NCI-H2171 (cell line): ENCODE measurements at regions not wholly inside any gene's neighbourhood (a gene's known extent, or its start where the extent isn't known, plus 50 kb on each side); places are given as distances from the start of the nearest gene placed in this dataset.

Source experiments
- DNase-seq: peaks from one replicate; lab custom pipeline; 2025; lab: John Stamatoyannopoulos, UW

DNA sequence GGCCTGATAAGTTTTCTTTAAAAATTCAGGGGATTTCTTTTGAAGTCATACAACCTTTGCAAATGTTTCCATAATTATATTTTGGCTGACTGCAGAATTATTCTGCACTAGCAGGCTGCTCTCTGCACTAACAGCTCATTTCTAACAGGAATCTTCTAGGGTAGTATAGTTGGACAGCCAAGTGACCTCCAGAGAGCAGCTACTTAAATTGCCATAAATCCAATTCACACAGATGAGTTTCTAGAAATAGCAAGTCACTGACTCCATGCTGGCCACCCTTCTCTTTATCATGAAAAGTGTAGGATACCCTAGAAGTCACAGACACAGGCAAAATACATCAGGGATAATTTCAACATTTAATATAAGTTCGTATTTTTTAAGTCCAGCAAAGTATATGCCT is 110.9 kb upstream of the TARS1 start:
- DNase-seq: no peak

DNA sequence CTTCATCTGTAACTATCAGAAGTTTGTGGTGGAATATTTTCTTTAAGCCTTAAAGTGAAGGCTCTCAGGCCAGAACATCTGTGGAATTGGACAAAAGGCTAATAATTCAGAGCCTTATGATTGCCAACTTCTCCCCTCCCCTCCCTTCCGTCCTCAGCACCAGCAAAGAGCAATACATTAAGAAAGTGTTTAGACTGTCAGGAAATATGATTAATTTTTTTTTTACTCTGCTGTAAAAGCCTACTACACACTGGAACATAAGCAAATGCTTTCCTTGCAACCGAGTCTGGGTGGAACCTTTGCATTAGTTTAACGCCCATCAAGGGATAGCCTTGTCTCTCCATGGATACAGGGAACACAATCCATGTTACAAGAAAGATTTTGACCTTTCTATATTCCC is 110.3 kb upstream of the TARS1 start:
- DNase-seq: no peak

DNA sequence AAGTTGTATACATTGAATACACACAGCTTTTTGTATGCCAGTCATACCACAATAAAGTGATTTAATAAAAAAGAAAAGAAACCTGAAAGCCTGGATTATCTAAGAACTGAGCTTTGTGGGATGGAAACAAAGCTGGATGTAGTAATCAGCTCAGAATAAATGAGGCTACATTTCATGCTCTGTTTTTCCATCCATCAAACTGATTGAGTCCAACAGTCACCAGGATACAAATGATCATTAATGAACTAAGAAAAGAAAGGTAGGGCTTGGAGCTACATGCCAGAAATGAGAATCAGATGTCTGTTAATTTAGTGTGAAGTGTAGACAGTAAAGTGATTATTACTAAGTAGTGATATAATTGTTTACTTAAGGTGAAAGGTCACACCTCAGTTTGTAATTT is 109.8 kb upstream of the TARS1 start:
- DNase-seq: no peak

DNA sequence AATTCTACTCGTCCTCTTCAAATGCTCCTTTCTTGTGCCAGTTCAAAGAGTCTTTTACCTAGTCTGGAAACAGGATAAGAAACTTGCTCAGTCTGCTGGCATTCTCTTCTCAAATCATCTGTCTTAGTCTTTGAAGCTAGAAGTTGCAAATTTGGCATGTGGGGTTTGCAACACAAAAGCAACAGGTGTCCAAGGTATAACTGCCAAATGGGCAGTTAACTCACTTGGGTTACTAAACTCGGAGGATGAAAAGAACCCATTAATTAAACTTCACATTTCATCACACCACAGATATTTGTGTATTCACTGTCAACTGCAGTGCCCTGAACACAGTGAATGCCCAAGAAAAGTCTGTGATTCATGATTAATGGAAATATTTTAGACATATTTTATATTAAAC is 108.0 kb upstream of the TARS1 start:
- DNase-seq: no peak

DNA sequence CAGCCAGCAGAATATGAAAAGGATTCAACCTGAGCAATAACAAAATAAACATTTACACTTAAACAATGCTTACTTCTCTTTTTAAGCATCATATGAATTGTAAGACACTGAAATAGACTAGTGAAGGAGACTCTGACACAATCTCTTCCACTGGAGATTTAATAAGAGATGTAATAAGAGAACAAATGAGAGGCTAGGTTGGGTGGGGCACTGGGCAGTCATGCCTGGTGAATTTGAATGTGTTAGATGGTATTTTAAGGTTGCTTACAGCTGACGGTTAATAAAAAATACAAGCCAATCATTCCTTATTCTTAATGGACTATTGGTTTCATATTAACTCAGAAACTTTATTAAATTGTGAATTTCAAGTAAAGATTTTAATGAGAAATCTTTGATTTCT is 105.9 kb upstream of the TARS1 start:
- DNase-seq: no peak

DNA sequence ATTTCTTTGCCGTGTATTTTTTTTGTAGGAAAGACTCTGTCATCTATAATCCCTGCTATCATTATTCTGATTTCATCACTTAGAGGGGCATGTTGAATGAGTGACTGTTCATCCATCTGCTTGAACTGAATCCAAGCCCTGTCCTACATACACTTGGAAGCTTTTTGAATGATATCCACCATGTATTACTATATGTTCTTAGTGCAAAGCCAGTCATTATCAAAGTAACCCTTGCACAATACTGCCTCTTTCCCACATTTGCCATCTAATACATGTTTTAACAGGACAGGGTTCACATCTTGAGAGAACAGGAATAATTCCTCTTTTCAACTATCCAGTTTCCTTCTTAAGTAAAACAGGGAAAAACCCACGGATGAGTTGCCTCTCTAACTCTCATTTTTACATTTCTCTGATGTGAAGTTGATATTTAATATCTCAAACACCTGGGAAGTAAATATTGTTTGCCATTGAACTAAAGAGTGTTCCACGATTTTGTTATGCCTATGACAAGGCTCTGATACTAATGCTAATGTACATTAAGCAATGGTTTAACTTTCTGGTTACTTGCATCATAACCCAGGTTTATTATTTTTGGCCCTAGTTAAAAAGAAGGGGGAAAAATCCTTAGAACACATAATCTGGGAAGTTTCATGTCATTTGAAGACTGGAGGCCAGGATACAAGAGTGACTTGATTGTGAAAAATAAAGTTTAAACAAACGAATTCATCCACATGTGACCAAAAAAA is 103.7 kb upstream of the TARS1 start:
- no peak for DNase-seq

DNA sequence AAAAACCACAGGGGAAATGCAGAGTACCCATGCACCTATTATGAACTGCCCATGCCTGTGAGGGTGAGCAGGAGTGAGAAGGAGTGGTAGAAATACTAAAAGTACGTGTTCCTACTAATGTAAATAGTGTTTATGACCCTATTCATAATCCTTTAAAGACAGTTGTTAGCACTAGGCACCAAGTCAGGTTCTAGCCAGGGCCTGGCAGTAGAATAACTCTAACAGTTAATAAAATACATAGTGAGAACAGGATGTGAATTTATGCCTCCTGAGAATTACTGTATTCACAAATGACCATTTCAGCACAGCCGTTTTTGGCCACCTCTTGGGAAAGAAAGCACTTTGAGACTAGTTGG is 103.2 kb upstream of the TARS1 start:
- DNase-seq: no peak

DNA sequence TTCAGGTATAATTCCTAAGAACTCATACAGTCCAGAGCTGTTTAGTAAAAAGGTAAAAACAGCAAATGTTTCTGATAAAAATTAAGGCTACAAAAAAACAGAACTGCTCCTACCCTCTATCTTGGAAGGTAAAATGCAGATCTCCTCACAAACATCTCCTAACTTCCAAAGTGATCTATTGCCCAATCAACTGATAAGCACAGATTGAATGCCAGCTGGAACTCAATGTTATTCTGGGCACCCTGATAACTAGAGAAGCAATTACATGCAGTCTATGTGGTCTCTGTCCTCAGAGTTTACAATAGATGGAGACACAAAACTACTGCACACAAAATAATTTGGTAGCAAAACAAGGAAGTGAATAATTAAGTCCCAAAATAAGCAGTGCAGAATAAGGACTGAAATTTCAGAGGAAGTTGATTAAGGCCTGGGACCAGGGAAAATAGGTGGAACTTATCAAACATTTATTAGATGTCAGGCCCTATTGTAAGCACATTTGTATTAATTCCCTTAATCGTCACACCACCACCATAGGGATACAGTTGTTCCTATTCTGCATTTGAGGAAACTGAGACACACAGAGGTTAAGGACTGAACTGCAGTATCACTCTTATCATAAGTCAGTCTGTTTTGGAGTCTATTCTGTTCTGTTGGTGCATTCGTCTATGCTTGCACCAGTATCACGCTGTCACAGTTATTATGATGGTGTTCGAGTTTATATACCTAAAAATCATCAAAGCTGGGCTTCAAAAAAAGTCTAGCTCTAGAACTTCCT is 102.2 kb upstream of the TARS1 start:
- no peak for DNase-seq

DNA sequence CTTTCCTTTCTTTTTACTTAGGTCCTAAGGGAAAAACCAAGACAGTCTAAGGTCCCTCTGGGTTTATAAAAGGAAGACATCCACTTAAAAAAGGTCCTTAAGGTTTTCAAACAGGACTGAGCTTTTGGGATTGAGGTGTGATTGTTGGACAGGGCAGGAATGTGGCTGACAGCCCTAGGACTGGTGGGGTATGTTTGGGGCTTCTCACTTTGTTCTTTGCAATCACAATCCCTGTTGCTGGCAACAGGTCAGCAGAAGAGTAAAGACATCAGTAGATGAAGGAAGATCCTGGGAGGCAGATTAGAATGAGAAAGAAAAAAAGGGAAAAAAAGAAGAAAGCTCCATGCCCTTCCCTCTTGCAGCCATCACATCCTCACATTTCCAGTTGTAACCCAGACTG is 101.4 kb upstream of the TARS1 start:
- DNase-seq: no peak

DNA sequence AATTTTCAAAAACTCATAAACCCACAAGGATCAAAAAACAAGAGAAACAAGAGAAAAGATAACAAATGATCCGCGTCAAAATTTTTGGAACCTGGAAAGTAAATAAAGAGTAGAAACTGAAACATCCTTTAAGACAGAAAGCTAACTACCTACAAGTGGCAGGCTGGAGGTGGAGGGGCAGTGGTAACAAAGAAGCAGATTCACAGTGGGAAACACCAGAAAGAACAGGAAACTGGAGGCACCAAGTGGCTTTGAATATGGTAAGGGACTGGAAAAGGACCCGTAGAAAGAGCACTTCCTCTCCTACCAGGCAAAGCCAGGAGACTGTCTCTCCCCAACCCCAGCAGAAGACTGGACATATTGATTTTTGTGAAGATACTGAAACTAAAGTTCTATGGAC is 100.6 kb upstream of the TARS1 start:
- no peak for DNase-seq

DNA sequence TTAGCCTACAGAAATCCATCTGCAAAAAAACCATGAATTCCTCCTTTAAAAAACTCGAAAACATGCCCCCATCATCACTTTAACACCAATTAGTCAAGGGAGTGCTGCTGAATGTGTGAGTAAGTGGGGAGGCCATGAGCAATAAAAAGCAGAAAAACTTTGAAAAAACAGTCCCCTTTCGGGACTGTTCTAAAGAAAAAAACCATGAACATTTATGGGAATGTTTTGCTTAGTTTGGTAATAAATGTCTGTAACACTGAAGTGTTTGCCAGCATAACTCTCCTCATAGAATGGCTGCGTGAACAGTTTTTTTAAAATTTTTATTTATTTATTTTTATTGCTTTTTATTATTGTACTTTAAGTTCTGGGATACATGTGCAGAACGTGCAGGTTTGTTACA is 99.4 kb upstream of the TARS1 start:
- no peak for DNase-seq

DNA sequence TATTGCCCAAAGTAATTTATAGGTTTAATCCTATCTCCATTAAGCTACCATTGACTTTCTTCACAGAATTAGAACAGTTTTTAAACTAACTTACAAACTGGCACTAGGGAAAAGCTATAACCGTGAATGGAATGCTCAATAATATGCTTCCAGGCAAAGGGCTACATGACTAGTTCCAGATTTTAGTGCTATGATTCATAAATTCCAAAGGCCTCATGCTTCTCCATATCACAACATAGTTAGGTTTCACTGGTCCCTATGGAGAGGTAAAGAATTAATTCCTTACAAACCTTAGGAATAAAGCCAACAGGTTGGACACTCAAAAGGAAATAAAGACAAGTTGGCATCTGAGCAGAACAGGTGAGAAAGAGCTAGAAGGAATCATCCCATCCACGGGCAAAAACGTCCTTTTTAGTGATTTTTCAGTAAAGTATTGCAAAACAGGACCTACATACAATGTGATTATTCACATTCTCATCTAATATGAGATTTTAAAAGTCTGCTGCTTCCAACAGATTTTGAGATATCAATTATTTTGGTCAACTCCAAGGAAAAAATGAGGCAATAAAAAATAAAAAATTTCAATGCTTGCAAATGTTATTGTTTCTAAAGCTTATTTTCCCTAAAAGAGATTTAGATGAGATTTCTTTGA is 97.0 kb upstream of the TARS1 start:
- DNase-seq: no peak

DNA sequence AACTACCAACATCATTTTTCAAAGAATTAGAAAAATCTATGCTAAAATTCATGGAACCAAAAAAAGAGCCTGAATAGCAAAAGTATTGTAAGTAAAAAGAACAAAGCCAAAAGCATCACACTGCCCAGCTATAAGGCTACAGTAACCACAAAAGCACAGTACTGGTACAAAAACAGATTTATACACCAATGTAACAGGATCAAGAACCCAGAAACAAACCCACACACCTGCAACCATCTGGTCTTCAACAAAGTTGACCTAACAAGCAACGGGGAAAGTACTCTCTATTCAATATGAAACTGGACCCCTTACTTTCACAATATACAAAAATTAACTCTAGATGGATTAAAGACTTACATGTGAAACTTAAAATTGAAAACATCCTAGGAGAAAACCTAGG is 94.2 kb upstream of the TARS1 start:
- DNase-seq: no peak

DNA sequence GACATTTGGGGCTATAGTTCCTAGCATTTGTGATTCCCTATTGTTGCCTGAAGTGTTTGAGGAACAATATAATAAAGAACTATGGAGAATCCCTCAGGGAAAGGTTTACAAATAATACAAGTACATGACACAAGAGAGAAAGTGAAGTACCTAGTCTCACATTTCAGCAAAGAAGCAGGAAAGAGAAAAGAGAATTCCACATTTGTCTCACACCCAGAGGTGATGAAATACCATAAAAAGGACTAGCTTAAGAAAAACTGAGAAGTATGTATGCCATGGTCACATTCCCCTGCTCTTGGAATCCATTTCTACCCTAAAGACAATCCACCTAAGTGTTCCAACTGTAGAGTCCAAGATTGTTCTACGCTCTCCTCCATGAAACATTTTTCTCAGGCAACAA is 79.0 kb upstream of the TARS1 start:
- no peak for DNase-seq

DNA sequence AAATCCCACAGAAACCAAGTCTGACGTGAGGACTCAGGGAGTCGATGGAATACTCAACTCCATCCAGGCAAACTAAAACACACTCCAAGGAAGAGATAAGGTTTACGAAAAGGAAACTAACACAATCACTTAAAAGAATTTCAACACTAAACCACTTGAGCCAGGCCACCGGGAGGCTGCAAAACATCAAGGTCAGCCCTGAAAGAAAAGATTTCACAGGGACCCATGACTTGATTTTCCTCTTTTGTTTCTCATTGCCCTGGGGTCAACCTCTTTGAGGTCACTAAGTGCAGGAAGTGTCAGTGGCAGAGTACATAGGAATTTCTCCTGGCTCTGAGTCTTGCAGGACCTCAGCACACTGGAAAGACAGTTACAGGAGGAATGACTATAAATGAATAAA is 77.8 kb upstream of the TARS1 start:
- no peak for DNase-seq

DNA sequence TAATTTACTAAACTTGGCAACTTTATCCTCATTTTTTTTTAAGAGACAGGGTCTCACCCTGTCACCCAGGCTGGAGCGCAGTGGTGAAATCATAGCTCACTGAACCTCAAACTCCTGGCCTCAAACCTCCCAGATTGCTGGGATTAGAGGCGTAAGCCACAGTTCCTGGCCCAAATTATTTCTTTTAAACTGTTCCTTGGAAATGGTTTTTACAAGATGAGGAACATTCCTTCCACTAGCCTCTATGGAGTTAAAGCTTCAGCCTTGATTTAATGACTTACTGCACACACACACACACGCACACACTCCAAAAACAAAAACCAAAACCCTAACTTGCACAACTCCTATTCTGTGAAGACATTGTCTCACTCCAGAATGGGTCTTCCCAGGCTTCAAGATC is 77.2 kb upstream of the TARS1 start:
- no peak for DNase-seq

DNA sequence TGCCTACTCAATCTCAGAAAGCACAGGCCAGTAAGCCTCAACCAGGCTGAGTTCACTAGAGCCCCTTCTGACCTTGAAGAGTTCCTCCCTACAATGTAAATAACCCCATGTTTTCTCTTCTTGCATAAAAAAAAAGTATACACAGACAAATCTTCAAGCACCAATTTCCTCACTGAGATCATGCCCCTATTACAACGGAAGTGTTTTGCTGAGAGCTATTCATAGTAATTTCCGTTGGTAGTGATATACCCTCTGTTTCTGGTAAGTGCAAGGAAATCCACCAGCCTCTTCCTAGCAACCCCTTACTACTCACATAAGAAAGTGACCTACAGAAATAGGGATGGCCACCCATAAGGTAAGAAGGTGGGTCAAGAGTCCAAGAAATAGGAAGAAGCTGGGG is 76.4 kb upstream of the TARS1 start:
- DNase-seq: no peak

DNA sequence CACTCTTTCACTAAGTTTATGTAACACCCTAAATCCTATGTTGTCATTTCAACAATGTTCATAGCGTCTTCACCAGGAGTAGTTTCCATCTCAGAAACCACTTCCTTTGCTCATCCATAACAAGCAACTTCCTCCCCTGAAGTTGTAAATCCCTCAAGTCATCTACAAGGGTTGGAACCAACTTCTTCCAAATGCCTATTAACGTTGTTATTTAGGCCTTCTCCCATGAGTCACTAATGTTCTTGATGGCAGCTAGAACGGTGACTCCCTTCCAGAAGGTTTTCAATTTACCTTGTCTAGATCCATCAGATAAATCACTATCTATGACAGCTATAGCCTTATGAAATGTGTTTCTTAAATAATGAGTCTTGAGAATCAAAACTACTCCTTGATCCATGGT is 73.3 kb upstream of the TARS1 start:
- DNase-seq: no peak

DNA sequence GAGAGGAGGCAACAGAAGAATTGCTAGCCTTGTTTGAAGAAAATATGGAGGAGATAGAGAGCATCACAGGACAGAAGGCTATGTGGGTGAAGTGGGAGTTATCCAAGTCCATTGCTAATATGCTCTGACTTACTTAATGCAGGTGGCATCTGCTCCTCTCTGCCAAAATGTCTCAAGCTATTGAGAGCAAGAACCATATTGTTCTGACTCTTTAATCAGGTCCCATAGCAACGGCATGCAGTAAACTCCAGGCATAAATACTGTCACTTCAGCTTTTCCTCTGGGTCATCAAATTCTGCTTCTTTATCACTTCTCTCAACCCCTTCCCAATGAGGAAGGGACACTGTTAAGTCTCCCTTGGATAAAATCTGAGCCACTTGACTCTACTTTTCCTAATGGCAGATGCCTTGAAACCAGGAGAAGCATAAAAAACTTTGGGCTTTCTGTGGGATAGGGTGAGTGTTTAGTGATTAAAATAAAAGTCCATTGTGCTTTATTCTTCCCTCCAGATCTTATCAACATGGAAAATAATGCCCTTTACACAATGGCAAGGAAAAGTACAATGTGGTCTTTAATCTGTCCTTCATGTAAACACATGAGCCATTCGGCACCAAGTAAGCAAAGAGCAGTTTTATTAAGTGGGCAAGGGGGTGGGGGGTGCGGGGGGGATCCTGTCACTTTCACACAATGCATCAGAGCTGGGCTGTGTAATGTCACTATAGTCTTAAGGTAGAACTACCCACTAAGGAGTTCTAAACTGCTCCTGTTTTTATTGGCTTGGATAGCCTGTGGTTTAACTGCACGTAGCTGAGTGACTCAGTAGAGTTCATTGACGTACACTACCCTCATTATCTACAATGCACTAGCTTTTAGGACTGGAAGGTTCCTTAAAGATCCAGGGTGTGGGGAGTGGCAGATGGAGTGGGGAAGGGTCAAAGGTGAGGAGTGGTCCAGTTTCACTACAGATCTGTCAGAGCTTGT is 71.0 kb upstream of the TARS1 start:
- DNase-seq: no peak

DNA sequence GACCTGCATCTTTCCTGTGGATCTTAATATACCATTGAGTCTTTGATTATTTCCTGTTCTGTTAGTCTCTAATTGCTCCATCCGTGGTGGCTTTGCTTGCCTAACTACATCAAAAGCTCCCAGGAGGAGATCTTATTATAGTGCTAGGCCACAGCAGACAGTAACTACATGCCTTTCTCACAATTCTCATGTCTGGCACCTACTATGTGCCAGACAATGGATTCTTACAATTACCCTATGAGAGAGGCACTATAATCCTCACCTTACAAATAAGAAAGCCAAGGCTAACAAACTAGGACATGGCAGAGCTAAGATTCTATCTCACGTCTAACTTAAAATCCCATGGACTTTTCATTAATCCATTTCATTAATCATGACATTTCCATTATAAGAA is 70.3 kb upstream of the TARS1 start:
- no peak for DNase-seq

DNA sequence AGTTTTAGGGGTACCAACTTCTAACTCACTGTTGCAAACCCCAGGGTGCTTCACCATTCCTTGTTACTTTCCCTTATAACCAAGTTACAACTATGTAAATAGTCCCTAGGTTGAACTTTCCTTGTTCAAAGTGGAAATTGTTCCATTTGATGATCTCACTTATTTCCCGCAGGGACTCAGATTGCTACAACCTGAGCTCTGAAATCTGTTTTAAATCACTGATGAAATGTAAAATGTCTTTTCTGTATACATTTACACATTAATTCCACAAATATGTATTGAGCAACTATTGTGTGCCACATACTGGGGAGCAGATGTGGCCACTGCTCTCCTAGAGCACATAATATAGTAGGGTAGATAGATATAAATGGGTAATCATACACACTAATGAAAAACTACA is 69.1 kb upstream of the TARS1 start:
- no peak for DNase-seq
